ENCODE measurements at regions not wholly inside any gene's neighbourhood (a gene's known extent, or its start where the extent isn't known, plus 50 kb on each side); places are given as distances from the start of the nearest gene placed in this dataset.

DNA sequence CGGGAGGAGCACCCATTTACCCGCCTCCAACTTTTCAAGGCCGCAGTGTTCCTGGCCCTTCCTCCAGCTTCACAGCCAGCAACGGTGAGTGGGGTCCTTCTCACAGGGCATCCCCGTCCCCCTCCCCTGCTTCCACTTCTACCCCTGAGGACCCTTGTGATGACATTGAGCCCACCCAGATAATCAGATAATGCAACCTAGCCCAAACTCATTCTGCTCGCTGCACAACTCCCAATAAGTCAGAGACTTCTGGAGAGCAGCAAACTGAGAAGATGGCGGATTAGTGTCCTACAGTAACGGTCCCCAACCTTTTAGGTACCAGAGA lies 74.5 kb downstream of the OAT start:
- TF ChIP-seq, protein P1, sequence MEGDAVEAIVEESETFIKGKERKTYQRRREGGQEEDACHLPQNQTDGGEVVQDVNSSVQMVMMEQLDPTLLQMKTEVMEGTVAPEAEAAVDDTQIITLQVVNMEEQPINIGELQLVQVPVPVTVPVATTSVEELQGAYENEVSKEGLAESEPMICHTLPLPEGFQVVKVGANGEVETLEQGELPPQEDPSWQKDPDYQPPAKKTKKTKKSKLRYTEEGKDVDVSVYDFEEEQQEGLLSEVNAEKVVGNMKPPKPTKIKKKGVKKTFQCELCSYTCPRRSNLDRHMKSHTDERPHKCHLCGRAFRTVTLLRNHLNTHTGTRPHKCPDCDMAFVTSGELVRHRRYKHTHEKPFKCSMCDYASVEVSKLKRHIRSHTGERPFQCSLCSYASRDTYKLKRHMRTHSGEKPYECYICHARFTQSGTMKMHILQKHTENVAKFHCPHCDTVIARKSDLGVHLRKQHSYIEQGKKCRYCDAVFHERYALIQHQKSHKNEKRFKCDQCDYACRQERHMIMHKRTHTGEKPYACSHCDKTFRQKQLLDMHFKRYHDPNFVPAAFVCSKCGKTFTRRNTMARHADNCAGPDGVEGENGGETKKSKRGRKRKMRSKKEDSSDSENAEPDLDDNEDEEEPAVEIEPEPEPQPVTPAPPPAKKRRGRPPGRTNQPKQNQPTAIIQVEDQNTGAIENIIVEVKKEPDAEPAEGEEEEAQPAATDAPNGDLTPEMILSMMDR (IDR thresholded peaks at IDR 0.05; ENCODE audit: poor library complexity) = no peak
- TF ChIP-seq EZH2phosphoT487 (IDR thresholded peaks at IDR 0.05; ENCODE audit: low read depth, severe bottlenecking, unreplicated experiment) = no peak
